Omental fat pad (tissue), 3 donors: ENCODE measurements at regions not wholly inside any gene's neighbourhood (a gene's known extent, or its start where the extent isn't known, plus 50 kb on each side); places are given as distances from the start of the nearest gene placed in this dataset.

ENCODE experiments used
- ATAC-seq: fragments of 150-250 bp; one replicate; pipeline ENCODE4 v1.9.1; 2016; ENCODE audit warnings: mild to moderate bottlenecking, moderate library complexity; ENCODE audit not compliant: low FRiP score
- DNase-seq: peaks from one replicate; pipeline ENCODE4 v3.0.0-alpha.2; 2019; ENCODE audit warnings: low spot score
- TF ChIP-seq, protein P1 (sequence below), 3 donors: fragments of 450-650 bp; IDR thresholded peaks; one replicate each; pipeline ENCODE4 v1.5.1; 2016 to 2017; ENCODE audit warnings: antibody characterized with exemption in 3 of 3, mild to moderate bottlenecking in 3 of 3, moderate library complexity in 2 of 3

DNA sequence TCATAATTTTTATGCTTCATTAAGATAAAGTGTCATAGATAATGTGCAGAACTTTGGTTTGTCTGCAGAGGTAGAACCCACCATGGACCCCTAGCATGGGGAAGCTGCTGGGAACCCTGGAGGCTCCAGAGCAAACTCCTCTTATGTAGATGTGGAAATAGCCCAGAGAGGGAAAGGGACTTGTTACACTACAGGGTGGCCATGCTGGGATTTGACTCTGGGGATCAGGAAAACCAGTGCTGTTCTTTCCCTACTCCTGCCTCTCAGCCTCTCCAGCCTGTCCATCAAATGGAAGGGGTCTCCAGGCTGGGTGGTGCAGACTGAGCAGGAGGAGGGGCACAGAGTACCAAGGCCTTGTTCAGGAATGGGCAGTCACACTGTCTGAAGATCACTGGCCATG lies 54.2 kb downstream of the MSX1 start:
- DNase-seq (no peak), ATAC-seq (no peak)
- TF ChIP-seq, protein P1, sequence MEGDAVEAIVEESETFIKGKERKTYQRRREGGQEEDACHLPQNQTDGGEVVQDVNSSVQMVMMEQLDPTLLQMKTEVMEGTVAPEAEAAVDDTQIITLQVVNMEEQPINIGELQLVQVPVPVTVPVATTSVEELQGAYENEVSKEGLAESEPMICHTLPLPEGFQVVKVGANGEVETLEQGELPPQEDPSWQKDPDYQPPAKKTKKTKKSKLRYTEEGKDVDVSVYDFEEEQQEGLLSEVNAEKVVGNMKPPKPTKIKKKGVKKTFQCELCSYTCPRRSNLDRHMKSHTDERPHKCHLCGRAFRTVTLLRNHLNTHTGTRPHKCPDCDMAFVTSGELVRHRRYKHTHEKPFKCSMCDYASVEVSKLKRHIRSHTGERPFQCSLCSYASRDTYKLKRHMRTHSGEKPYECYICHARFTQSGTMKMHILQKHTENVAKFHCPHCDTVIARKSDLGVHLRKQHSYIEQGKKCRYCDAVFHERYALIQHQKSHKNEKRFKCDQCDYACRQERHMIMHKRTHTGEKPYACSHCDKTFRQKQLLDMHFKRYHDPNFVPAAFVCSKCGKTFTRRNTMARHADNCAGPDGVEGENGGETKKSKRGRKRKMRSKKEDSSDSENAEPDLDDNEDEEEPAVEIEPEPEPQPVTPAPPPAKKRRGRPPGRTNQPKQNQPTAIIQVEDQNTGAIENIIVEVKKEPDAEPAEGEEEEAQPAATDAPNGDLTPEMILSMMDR (IDR thresholded peaks at IDR 0.05) = no peak

DNA sequence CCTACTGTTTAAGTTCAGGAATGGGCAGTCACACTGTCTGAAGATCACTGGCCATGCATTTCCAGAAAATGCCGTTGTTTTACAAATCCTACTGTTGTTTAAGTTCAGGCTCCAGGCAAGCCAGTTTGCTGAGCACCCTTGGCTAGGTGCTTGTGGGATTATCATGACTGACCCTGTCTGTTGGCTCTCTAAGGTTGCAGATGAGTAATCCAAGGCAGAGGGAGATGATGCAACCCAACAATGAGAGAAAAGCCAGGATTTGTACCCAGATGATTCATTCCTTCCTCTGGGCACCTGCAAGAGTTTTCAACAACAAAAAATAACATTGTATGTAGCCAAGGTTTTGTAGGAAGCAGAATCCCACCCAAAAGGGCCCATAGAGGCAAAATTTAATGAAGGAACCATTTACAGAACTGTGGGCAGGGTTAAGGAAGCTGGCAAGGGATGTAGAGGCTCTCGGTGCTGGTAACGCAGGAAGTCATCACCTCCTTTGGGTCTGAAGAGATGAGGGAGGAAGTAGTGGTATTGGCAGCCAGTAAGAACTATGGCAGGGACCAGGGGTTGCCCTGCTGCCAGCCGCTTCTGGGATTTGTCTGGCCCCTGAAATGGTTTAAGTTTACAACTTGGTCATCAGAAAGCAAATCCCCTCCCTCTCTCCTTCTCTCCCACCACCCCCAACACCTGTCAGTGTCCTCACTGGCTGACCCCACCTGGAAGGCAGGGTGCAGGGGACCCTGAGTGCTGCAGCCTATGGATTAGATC lies 54.8 kb downstream of the MSX1 start:
- TF ChIP-seq, protein P1 (IDR thresholded peaks at IDR 0.05) = no peak
- DNase-seq (no peak), ATAC-seq (peak; percentile 69)

DNA sequence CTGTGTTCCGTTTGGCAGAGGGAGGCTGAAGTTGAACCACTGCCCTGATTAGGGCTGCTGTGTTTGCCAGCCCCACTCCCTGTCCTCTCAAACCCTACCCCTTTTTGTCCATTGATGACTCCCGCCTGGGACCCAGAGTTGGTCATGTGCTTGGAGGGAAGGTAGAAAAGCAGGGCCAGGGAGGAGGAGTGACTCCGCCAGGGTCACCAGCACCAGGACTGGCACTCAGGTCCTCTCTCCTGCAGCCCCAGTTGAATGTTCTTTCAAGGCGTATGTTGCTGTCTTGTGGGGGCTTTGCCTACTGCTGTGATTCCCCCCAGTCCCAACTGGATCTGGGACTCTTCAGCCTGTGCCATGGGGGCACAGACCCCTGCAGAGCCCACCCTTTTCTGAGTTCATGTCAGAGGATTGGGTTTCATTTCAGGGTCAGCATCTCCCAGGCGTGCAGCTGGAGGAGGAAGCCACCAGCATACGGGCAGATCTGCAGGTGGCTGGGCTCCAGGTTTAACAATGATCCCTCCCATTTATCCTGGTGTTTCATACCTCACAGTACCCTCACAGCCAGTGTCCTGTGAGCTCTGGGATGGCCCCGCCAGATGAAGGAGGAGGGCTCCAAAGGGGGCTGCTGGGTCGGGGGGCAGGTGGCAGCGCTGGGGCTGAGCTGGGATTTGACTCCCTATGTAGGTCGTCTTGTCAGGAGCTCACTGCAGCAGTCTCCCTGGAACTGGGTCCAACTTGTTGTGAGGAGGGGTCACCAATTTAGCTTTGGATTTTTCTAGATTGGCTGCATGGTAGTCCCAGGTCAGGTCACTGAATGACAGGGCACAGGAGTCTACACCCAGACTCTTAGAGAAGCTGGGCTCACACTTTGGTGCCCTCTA lies 55.7 kb downstream of the MSX1 start:
- TF ChIP-seq, protein P1 (IDR thresholded peaks at IDR 0.05) = no peak
- DNase-seq (no peak), ATAC-seq (no peak)

DNA sequence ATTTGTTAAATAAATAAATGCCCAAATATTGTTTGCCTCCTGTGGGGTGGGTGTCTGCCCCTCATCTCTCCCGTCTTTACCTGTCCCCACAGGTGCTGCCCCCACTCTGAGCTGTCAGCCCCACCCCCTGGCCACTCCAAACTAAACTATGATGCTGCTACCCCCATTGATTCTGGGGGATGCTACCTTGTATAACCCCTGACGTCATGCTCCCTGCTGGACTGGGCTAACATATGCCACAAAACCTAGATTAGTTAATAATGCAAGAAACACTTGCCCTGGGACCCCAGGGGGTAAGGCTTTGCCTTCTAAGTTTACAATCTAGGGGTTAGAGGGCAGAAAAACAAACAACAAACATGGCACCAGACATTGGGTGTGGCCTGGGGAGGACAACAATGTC lies 58.6 kb downstream of the MSX1 start:
- TF ChIP-seq, protein P1 (IDR thresholded peaks at IDR 0.05) = no peak
- DNase-seq (no peak), ATAC-seq (no peak)

DNA sequence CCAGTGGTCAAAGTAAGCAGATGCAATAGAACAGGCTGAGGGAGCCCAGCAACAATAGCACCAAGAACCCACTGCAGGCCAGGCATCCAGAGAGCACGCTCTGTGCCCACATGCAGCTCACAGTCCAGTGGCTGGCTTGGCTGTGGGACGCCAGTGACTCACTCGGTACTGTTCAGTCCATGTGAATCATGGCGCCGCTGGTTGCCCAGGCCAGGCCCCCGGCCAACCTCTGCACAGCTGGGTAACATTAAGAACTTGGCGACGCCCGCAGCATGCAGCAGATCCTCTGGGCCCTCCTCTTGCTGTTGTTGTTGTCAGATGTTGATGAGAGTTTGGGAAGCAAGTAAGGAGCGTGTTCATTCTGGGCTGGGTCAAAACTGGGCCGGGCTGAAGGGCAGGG lies 60.5 kb downstream of the MSX1 start:
- no peak for ATAC-seq
- TF ChIP-seq, protein P1 (IDR thresholded peaks at IDR 0.05) = no peak
- DNase-seq = no peak

DNA sequence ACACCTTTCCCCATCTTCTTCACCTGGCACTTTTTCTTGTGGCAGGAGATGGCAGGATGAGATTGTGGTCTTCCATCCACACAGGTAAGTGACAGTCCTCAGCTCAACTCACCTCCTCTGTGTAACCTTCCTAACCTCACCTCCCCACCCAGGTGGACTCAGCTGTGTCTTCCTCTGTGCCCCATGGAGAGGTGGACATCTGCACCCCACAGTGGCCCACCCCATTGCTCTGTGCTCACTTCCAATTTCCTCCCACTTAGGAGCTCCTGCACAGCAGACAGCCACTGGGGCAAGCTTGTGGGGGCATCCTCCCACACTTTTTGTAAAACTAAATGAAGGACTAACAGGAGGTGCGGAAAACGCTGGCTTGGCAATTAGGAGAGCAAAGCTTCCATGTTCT lies 61.6 kb downstream of the MSX1 start:
- ATAC-seq (no peak), DNase-seq (no peak)
- TF ChIP-seq, protein P1 (IDR thresholded peaks at IDR 0.05) = no peak
